ENCODE measurements at regions not wholly inside any gene's neighbourhood (a gene's known extent, or its start where the extent isn't known, plus 50 kb on each side); places are given as distances from the start of the nearest gene placed in this dataset.
"Not testable (repeated sequence)": the region's sequence is repeated elsewhere in the genome, so short reads cannot be mapped to it uniquely, and the experiment has no call there.

DNA sequence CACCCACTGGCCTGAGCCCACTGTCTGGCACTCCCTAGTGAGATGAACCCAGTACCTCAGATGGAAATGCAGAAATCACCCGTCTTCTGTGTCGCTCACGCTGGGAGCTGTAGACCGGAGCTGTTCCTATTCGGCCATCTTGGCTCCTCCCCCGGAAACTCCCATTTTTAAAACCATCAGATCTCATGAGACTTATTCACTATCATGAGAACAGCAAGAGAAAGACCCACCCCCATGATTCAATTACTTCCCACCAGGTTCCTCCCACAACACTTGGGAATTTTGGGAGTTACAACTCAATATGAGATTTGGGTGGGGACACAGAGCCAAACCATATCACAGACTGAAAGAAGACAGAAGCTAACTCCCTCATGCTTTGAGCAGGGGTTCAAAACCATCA, 134.5 kb downstream of the SLC39A8 start:
- intact Hi-C loops (cut with DNase I; ENCODE audit: low total_unique reads); DNase-seq (ENCODE audit: low spot score in 2 of 2); H3K4me3 ChIP-seq (ENCODE audit: low read depth, poor library complexity, severe bottlenecking): not testable (repeated sequence)
- 85 to 93% methylated on average over 6 of the region's 6 CpGs for WGBS, 2 donors

DNA sequence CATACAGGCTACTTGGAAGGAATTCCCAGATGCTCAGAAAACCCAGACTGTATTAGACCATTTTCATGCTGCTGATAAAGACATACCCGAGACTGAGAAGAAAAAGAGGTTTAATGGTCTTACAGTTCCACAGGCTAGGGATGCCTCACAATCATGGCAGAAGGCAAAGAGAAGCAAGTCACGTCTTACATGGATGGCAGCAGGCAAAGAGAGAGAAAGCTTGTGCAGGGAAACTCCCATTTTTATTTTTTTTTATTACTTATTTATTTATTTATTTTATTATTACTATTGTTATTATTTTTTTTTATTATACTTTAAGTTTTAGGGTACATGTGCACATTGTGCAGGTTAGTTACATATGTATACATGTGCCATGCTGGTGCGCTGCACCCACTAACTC, 140.6 kb downstream of the SLC39A8 start:
- intact Hi-C loops (cut with DNase I; ENCODE audit: low total_unique reads); H3K4me3 ChIP-seq (ENCODE audit: low read depth, poor library complexity, severe bottlenecking); DNase-seq (ENCODE audit: low spot score in 2 of 2): not testable (repeated sequence)
- WGBS, 2 donors = 92 to 95% methylated on average over 3 of the region's 3 CpGs

DNA sequence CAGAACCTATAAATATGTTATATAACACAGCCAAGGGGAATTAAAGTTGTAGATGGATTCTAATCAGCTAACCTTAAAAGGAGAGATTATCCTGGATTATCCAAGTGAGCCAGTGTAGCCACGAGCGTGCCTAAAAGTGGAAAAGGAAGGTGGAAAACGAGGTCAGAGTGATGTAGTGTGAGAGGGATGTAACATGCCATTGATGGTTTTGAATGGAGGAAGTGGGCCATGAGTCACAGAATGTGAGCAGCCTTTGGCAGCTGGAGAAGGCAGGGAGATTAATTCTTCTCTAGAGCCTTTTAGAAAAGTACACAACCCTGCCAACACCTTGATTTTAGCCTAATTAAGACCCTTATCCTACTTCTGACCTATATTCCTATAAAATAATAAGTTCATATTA, 149.1 kb downstream of the SLC39A8 start:
- DNase-seq (ENCODE audit: low spot score in 2 of 2) = no peak
- 27 to 56% methylated on average over 3 of the region's 3 CpGs for WGBS, 2 donors

DNA sequence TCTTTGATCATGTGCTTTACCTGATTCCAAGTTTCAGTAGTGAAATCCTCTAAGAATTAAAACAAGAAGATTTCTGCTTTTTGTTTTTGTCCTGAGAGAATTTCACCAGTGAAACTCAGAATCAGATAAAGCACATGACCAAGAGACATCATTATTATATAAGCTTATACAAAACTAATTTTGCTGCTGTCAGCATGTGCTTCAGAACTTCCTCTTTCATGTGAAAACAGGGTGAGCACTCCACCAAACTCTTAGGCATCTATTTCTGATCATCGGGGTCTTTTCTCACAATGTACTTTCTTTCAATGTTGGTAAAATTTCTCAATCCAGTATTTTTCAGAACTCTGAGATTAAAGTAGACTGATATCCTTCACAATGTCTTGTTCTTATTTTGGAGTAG, 152.1 kb downstream of the SLC39A8 start:
- intact Hi-C loops (cut with DNase I; ENCODE audit: low total_unique reads) = no loop called here
- WGBS, 2 donors = 81 to 90% methylated on average over 1 of the region's 1 CpG

More for the DNA sequence above, 149.1 kb downstream of the SLC39A8 start:
- TF ChIP-seq POLR2A (IDR thresholded peaks at IDR 0.05) = no peak
- TF ChIP-seq, protein P1, sequence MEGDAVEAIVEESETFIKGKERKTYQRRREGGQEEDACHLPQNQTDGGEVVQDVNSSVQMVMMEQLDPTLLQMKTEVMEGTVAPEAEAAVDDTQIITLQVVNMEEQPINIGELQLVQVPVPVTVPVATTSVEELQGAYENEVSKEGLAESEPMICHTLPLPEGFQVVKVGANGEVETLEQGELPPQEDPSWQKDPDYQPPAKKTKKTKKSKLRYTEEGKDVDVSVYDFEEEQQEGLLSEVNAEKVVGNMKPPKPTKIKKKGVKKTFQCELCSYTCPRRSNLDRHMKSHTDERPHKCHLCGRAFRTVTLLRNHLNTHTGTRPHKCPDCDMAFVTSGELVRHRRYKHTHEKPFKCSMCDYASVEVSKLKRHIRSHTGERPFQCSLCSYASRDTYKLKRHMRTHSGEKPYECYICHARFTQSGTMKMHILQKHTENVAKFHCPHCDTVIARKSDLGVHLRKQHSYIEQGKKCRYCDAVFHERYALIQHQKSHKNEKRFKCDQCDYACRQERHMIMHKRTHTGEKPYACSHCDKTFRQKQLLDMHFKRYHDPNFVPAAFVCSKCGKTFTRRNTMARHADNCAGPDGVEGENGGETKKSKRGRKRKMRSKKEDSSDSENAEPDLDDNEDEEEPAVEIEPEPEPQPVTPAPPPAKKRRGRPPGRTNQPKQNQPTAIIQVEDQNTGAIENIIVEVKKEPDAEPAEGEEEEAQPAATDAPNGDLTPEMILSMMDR (IDR thresholded peaks at IDR 0.05) = no peak
- intact Hi-C loops (cut with DNase I; ENCODE audit: low total_unique reads) = no loop called here
- no peak overlapping the region for H3K4me3 ChIP-seq (ENCODE audit: low read depth, poor library complexity, severe bottlenecking)

DNA sequence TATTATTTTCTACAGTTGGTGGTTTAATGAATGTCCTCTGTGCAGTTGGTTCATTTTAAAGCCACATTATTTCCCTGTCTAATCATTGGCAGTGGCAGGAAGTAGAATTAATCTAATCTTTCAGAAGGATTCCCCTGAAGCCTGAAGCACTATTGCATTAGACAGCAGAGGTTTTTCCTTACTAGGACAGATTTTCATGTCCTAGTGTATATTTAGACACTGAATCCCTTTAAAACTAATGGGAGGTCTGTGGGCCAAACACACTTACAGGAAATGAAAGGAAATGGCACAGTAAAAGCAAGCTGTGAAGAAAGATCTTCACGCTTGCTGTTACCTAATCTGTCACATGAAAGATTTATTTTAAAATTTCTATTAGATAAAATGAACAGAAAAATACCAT, 165.2 kb downstream of the SLC39A8 start:
- intact Hi-C loops (cut with DNase I; ENCODE audit: low total_unique reads) = no loop called here
- no peak overlapping the region for H3K4me3 ChIP-seq (ENCODE audit: low read depth, poor library complexity, severe bottlenecking)
- no peak for DNase-seq (ENCODE audit: low spot score in 2 of 2)
- no peak for TF ChIP-seq POLR2A (IDR thresholded peaks at IDR 0.05)
- TF ChIP-seq, protein P1 (IDR thresholded peaks at IDR 0.05) = no peak
- WGBS, 2 donors = 56 to 63% methylated on average over 1 of the region's 1 CpG

More for the DNA sequence above, 152.1 kb downstream of the SLC39A8 start:
- H3K4me3 ChIP-seq (ENCODE audit: low read depth, poor library complexity, severe bottlenecking) = no peak overlapping the region
- TF ChIP-seq, protein P1 (IDR thresholded peaks at IDR 0.05) = no peak
- no peak for TF ChIP-seq POLR2A (IDR thresholded peaks at IDR 0.05)
- DNase-seq (ENCODE audit: low spot score in 2 of 2) = no peak

DNA sequence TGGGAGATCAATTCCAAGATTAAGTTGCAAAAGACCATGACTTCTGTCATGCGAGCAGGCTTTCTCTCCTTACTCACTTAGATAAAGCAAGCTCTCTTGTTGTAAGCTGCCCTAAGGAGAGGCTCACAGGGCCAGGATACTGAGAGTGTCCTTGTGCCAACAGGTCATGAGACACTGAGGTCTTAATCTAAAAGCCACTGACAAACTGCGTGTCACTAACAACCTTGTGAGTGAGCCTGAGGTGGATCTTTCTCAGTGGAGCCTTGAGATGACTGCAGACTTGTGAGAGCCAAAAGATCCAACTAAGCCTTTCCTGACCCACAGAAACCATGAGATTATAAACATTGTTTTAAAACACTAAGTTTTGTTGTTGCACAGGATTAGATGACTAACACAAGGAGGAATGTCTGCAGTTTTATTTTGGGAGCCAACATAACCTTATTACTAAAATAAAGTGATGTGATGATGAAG, 170.5 kb downstream of the SLC39A8 start:
- TF ChIP-seq POLR2A (IDR thresholded peaks at IDR 0.05) = no peak
- TF ChIP-seq, protein P1 (IDR thresholded peaks at IDR 0.05) = no peak
- DNase-seq (ENCODE audit: low spot score in 2 of 2) = no peak
- 79 to 81% methylated on average over 2 of the region's 2 CpGs for WGBS, 2 donors
- intact Hi-C loops (cut with DNase I; ENCODE audit: low total_unique reads) = no loop called here
- H3K4me3 ChIP-seq (ENCODE audit: low read depth, poor library complexity, severe bottlenecking) = no peak overlapping the region

DNA sequence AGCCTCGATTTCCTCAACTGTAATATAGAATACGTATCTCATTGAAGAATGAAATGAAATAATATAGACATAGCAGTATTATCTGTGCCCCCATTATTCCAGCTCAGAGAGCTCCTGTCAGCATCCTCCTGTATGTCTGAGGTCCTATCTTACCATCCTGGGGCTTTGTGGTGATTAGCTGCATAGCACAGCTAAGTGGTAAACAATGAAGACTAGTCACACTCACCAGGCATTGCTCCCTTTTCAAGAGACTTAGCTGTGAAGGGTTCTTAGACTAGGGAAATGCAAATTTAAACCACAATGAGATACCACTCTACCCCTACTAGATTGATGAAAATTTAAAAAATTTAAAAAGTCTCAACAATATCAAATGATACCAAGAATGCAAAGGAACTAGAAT, 172.9 kb downstream of the SLC39A8 start:
- intact Hi-C loops (cut with DNase I; ENCODE audit: low total_unique reads) = no loop called here
- WGBS, 2 donors = 85 to 89% methylated on average over 2 of the region's 2 CpGs
- H3K4me3 ChIP-seq (ENCODE audit: low read depth, poor library complexity, severe bottlenecking) = no peak overlapping the region
- no peak for TF ChIP-seq POLR2A (IDR thresholded peaks at IDR 0.05)
- TF ChIP-seq, protein P1 (IDR thresholded peaks at IDR 0.05) = no peak
- DNase-seq (ENCODE audit: low spot score in 2 of 2) = no peak

Measured in lower leg skin (tissue), 4 donors.